GM23338 (cell line): ENCODE measurements at regions not wholly inside any gene's neighbourhood (a gene's known extent, or its start where the extent isn't known, plus 50 kb on each side); places are given as distances from the start of the nearest gene placed in this dataset.

ENCODE experiments used
- ATAC-seq: fragments of 200-7000 bp; cut with Tn5 transposase; 3 replicates; pipeline ENCODE4 v1.9.1; 2020
- DNase-seq: peaks from one replicate; pipeline ENCODE4 v3.0.0-alpha.2; 2015; ENCODE audit warnings: low spot score
- H2AFZ ChIP-seq: fragments of 200-600 bp; sonication (generic); 2 replicates; pipeline ENCODE4 v1.8.0; 2016; ENCODE audit warnings: antibody characterized with exemption, mild to moderate bottlenecking, moderate library complexity
- H3F3A ChIP-seq: fragments of 200-600 bp; sonication (generic); replicated peaks from 2 replicates; pipeline ENCODE4 v1.8.0; 2017; ENCODE audit warnings: antibody characterized with exemption, mixed run types, low read depth
- H3K27ac ChIP-seq: fragments of 200-600 bp; sonication (generic); 2 replicates; pipeline ENCODE4 v1.6.1; 2016; ENCODE audit warnings: low read depth
- H3K27me3 ChIP-seq: fragments of 200-600 bp; sonication (generic); 2 replicates; pipeline ENCODE4 v1.8.0; 2016; ENCODE audit warnings: mild to moderate bottlenecking, mixed run types, moderate library complexity; ENCODE audit not compliant: insufficient read depth
- H3K36me3 ChIP-seq: fragments of 200-600 bp; sonication (generic); 2 replicates; pipeline ENCODE4 v1.8.0; 2016; ENCODE audit warnings: mild to moderate bottlenecking; ENCODE audit not compliant: insufficient read depth
- H3K4me1 ChIP-seq: fragments of 200-600 bp; sonication (generic); 2 replicates; pipeline ENCODE4 v1.8.0; 2016; ENCODE audit warnings: mild to moderate bottlenecking, moderate library complexity; ENCODE audit not compliant: insufficient read depth
- H3K4me2 ChIP-seq: fragments of 200-600 bp; sonication (generic); 2 replicates; pipeline ENCODE4 v1.7.1; 2017; ENCODE audit warnings: mixed run types
- H3K4me3 ChIP-seq: fragments of 200-600 bp; sonication (generic); 2 replicates; pipeline ENCODE4 v1.6.1; 2016; ENCODE audit warnings: mixed run types
- H3K79me2 ChIP-seq: fragments of 200-600 bp; sonication (generic); replicated peaks from 2 replicates; pipeline ENCODE4 v1.8.0; 2017; ENCODE audit warnings: mild to moderate bottlenecking; ENCODE audit not compliant: insufficient read depth
- H3K9me2 ChIP-seq: fragments of 200-600 bp; sonication (generic); 2 replicates; pipeline ENCODE4 v1.8.0; 2017; ENCODE audit not compliant: insufficient read depth
- H4K20me1 ChIP-seq: fragments of 200-600 bp; sonication (generic); replicated peaks from 2 replicates; pipeline ENCODE4 v1.8.0; 2017; ENCODE audit warnings: mild to moderate bottlenecking; ENCODE audit not compliant: insufficient read depth
- H3K27ac Mint-ChIP-seq: 2 replicates; pipeline ENCODE4 v1.8.0; 2020; ENCODE audit warnings: inconsistent platforms, mild to moderate bottlenecking, moderate library complexity, mixed read lengths
- H3K27me3 Mint-ChIP-seq: 3 replicates; pipeline ENCODE4 v1.8.0; 2022; ENCODE audit warnings: low read depth, mild to moderate bottlenecking, moderate library complexity, mixed read lengths, inconsistent platforms; ENCODE audit not compliant: insufficient read depth, poor library complexity
- H3K36me3 Mint-ChIP-seq: 3 replicates; pipeline ENCODE4 v1.8.0; 2021; ENCODE audit warnings: low read depth, mild to moderate bottlenecking, inconsistent platforms, moderate library complexity, mixed read lengths
- H3K4me1 Mint-ChIP-seq: 3 replicates; pipeline ENCODE4 v1.8.0; 2020; ENCODE audit warnings: mild to moderate bottlenecking, inconsistent platforms, mixed read lengths
- H3K4me3 Mint-ChIP-seq: 3 replicates; pipeline ENCODE4 v1.8.0; 2021; ENCODE audit warnings: moderate library complexity, mild to moderate bottlenecking, inconsistent platforms, mixed read lengths
- H3K9me3 Mint-ChIP-seq: 3 replicates; pipeline ENCODE4 v1.8.0; 2020; ENCODE audit warnings: moderate library complexity, mild to moderate bottlenecking, inconsistent platforms, mixed read lengths
- CREB1 ChIP-seq: fragments of 250-450 bp; sonication (Bioruptor Pico); IDR thresholded peaks from 2 replicates; pipeline ENCODE4 v1.5.0; 2020; ENCODE audit warnings: low read depth, mild to moderate bottlenecking, moderate library complexity
- ETS1 ChIP-seq: IDR thresholded peaks from 2 replicates; pipeline ENCODE4 v1.6.1; 2016; ENCODE audit warnings: antibody characterized with exemption
- EZH2 ChIP-seq: fragments of 200-600 bp; sonication (generic); IDR thresholded peaks from one replicate; pipeline ENCODE4 v1.8.0; 2017; ENCODE audit warnings: antibody characterized with exemption, mild to moderate bottlenecking, low read depth; ENCODE audit not compliant: unreplicated experiment
- EZH2phosphoT487 ChIP-seq: fragments of 200-600 bp; sonication (generic); IDR thresholded peaks from one replicate; pipeline ENCODE4 v1.8.1; 2018; ENCODE audit warnings: antibody characterized with exemption; ENCODE audit not compliant: unreplicated experiment
- JUNB ChIP-seq: IDR thresholded peaks from one replicate; pipeline ENCODE4 v1.6.1; 2016; ENCODE audit warnings: antibody characterized with exemption; ENCODE audit not compliant: unreplicated experiment
- NANOG ChIP-seq: IDR thresholded peaks from 2 replicates; pipeline ENCODE4 v1.6.1; 2016; ENCODE audit warnings: antibody characterized with exemption, borderline replicate concordance
- POLR2AphosphoS5 ChIP-seq: IDR thresholded peaks from 2 replicates; pipeline ENCODE4 v1.6.1; 2016; ENCODE audit warnings: antibody characterized with exemption, low read depth
- STAT1 ChIP-seq: IDR thresholded peaks from one replicate; pipeline ENCODE4 v1.6.1; 2016; ENCODE audit warnings: antibody characterized with exemption; ENCODE audit not compliant: unreplicated experiment
- ZNF114 ChIP-seq: fragments of 250-450 bp; sonication (Bioruptor Pico); IDR thresholded peaks from 2 replicates; pipeline ENCODE4 v1.5.0; 2020; ENCODE audit warnings: mild to moderate bottlenecking, moderate library complexity
- ZNF331 ChIP-seq: fragments of 250-450 bp; sonication (Bioruptor Pico); IDR thresholded peaks from 2 replicates; pipeline ENCODE4 v1.5.0; 2020; ENCODE audit warnings: low read depth, mild to moderate bottlenecking, moderate library complexity
- TF ChIP-seq, protein P1 (sequence below): fragments of 250-450 bp; sonication (Bioruptor Pico); IDR thresholded peaks from 2 replicates; pipeline ENCODE4 v1.5.0; 2020; ENCODE audit warnings: mild to moderate bottlenecking, moderate library complexity
- TF ChIP-seq, protein P2 (sequence below): IDR thresholded peaks from one replicate; pipeline ENCODE4 v1.6.1; 2018; ENCODE audit warnings: antibody characterized with exemption; ENCODE audit not compliant: unreplicated experiment
- TF ChIP-seq, protein P3 (sequence below), 2 experiments: fragments of 200-600 bp in 1 of 2; sonication (generic) in 1 of 2; conservative IDR thresholded peaks; 2 replicates each; pipeline versions ENCODE4 v1.5.1 to v1.6.1; 2016 to 2017; ENCODE audit warnings: antibody characterized with exemption in 2 of 2, low read depth in 2 of 2, mild to moderate bottlenecking in 2 of 2, moderate library complexity in 1 of 2

DNA sequence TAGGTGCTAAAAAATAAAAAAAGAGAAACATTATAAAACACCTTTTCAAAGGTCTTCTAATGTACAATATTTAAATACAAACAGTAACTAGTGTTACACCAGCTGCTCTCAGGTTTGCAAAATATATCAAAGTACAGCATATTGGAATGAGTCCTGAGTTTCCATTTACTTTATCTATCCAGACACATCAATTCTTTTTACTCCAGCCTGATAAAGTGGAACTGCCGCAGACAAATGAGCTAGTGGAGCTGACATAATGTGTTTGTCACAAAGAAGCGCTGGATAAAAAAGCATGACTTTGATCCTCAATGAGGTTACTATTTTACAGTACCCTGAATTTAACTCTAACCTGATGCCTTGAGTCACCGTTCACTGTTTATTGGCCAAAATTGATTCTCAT, 1243.1 kb downstream of the GATA3 start:
- H3K9me3 Mint-ChIP-seq: no peaks in the 10 kb centered on the region

More for the DNA sequence above, 1243.1 kb downstream of the GATA3 start:
- Mint-ChIP-seq H3K4me3 (no peak overlapping the region), H3K27me3 (no peaks in the 10 kb centered on the region), H3K27ac (no peak overlapping the region), H3K36me3 (no peaks in the 10 kb centered on the region), H3K4me1 (peaks cover 6% of the 10 kb centered on the region; the same call in 1 of the 3 replicates)
- no peaks in the 10 kb centered on the region for H3K79me2 ChIP-seq
- no peak overlapping the region for H3K4me2 ChIP-seq
- no peaks in the 10 kb centered on the region for H3K9me2 ChIP-seq
- H3K27ac ChIP-seq: no peak overlapping the region
- no peak overlapping the region for H3K4me3 ChIP-seq
- DNase-seq (no peak), ATAC-seq (no peak)
- H3K4me1 ChIP-seq: 0 out of 2 replicates have a peak, but pooled peaks cover 5% of the 10 kb centered on the region
- H3K36me3 ChIP-seq: no peaks in the 10 kb centered on the region
- H4K20me1 ChIP-seq: no peaks in the 10 kb centered on the region
- H2AFZ ChIP-seq: no peak overlapping the region
- no peak for TF ChIP-seq ZNF331 (CRISPR knock-in tag)
- TF ChIP-seq, protein P1, sequence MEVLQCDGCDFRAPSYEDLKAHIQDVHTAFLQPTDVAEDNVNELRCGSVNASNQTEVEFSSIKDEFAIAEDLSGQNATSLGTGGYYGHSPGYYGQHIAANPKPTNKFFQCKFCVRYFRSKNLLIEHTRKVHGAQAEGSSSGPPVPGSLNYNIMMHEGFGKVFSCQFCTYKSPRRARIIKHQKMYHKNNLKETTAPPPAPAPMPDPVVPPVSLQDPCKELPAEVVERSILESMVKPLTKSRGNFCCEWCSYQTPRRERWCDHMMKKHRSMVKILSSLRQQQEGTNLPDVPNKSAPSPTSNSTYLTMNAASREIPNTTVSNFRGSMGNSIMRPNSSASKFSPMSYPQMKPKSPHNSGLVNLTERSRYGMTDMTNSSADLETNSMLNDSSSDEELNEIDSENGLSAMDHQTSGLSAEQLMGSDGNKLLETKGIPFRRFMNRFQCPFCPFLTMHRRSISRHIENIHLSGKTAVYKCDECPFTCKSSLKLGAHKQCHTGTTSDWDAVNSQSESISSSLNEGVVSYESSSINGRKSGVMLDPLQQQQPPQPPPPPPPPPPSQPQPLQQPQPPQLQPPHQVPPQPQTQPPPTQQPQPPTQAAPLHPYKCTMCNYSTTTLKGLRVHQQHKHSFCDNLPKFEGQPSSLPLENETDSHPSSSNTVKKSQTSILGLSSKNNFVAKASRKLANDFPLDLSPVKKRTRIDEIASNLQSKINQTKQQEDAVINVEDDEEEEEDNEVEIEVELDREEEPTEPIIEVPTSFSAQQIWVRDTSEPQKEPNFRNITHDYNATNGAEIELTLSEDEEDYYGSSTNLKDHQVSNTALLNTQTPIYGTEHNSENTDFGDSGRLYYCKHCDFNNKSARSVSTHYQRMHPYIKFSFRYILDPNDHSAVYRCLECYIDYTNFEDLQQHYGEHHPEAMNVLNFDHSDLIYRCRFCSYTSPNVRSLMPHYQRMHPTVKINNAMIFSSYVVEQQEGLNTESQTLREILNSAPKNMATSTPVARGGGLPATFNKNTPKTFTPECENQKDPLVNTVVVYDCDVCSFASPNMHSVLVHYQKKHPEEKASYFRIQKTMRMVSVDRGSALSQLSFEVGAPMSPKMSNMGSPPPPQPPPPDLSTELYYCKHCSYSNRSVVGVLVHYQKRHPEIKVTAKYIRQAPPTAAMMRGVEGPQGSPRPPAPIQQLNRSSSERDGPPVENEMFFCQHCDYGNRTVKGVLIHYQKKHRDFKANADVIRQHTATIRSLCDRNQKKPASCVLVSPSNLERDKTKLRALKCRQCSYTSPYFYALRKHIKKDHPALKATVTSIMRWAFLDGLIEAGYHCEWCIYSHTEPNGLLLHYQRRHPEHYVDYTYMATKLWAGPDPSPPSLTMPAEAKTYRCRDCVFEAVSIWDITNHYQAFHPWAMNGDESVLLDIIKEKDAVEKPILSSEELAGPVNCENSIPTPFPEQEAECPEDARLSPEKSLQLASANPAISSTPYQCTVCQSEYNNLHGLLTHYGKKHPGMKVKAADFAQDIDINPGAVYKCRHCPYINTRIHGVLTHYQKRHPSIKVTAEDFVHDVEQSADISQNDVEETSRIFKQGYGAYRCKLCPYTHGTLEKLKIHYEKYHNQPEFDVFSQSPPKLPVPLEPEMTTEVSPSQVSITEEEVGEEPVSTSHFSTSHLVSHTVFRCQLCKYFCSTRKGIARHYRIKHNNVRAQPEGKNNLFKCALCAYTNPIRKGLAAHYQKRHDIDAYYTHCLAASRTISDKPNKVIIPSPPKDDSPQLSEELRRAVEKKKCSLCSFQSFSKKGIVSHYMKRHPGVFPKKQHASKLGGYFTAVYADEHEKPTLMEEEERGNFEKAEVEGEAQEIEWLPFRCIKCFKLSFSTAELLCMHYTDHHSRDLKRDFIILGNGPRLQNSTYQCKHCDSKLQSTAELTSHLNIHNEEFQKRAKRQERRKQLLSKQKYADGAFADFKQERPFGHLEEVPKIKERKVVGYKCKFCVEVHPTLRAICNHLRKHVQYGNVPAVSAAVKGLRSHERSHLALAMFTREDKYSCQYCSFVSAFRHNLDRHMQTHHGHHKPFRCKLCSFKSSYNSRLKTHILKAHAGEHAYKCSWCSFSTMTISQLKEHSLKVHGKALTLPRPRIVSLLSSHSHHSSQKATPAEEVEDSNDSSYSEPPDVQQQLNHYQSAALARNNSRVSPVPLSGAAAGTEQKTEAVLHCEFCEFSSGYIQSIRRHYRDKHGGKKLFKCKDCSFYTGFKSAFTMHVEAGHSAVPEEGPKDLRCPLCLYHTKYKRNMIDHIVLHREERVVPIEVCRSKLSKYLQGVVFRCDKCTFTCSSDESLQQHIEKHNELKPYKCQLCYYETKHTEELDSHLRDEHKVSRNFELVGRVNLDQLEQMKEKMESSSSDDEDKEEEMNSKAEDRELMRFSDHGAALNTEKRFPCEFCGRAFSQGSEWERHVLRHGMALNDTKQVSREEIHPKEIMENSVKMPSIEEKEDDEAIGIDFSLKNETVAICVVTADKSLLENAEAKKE: no peak
- no peak for TF ChIP-seq JUNB
- no peak for TF ChIP-seq ETS1
- no peak for TF ChIP-seq ZNF114 (CRISPR knock-in tag)
- TF ChIP-seq, protein P2, sequence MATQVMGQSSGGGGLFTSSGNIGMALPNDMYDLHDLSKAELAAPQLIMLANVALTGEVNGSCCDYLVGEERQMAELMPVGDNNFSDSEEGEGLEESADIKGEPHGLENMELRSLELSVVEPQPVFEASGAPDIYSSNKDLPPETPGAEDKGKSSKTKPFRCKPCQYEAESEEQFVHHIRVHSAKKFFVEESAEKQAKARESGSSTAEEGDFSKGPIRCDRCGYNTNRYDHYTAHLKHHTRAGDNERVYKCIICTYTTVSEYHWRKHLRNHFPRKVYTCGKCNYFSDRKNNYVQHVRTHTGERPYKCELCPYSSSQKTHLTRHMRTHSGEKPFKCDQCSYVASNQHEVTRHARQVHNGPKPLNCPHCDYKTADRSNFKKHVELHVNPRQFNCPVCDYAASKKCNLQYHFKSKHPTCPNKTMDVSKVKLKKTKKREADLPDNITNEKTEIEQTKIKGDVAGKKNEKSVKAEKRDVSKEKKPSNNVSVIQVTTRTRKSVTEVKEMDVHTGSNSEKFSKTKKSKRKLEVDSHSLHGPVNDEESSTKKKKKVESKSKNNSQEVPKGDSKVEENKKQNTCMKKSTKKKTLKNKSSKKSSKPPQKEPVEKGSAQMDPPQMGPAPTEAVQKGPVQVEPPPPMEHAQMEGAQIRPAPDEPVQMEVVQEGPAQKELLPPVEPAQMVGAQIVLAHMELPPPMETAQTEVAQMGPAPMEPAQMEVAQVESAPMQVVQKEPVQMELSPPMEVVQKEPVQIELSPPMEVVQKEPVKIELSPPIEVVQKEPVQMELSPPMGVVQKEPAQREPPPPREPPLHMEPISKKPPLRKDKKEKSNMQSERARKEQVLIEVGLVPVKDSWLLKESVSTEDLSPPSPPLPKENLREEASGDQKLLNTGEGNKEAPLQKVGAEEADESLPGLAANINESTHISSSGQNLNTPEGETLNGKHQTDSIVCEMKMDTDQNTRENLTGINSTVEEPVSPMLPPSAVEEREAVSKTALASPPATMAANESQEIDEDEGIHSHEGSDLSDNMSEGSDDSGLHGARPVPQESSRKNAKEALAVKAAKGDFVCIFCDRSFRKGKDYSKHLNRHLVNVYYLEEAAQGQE: no peak
- TF ChIP-seq POLR2AphosphoS5: no peak
- TF ChIP-seq EZH2: no peak
- no peak for TF ChIP-seq EZH2phosphoT487
- TF ChIP-seq STAT1: no peak
- no peak for TF ChIP-seq CREB1
- TF ChIP-seq, protein P3, sequence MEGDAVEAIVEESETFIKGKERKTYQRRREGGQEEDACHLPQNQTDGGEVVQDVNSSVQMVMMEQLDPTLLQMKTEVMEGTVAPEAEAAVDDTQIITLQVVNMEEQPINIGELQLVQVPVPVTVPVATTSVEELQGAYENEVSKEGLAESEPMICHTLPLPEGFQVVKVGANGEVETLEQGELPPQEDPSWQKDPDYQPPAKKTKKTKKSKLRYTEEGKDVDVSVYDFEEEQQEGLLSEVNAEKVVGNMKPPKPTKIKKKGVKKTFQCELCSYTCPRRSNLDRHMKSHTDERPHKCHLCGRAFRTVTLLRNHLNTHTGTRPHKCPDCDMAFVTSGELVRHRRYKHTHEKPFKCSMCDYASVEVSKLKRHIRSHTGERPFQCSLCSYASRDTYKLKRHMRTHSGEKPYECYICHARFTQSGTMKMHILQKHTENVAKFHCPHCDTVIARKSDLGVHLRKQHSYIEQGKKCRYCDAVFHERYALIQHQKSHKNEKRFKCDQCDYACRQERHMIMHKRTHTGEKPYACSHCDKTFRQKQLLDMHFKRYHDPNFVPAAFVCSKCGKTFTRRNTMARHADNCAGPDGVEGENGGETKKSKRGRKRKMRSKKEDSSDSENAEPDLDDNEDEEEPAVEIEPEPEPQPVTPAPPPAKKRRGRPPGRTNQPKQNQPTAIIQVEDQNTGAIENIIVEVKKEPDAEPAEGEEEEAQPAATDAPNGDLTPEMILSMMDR (conservative IDR thresholded peaks at IDR 0.05; ENCODE audit: low read depth in 2 of 2): no peak
- no peak for TF ChIP-seq NANOG
- H3K27me3 ChIP-seq: no peaks in the 10 kb centered on the region
- no peaks in the 10 kb centered on the region for H3F3A ChIP-seq
